Muscle layer of colon (tissue), 2 donors: ENCODE measurements at regions not wholly inside any gene's neighbourhood (a gene's known extent, or its start where the extent isn't known, plus 50 kb on each side); places are given as distances from the start of the nearest gene placed in this dataset.
"Not testable (repeated sequence)": the region's sequence is repeated elsewhere in the genome, so short reads cannot be mapped to it uniquely, and the experiment has no call there.

Experiments
- H3K27ac ChIP-seq: one replicate; pipeline ENCODE4 v1.7.0; 2013; ENCODE audit warnings: low read depth, mild to moderate bottlenecking, low read length, moderate library complexity
- H3K27me3 ChIP-seq, 2 donors: one replicate each; pipeline ENCODE4 v1.7.0; 2013; ENCODE audit warnings: low read length in 2 of 2, mild to moderate bottlenecking in 2 of 2; ENCODE audit not compliant: insufficient read depth in 2 of 2, control insufficient read depth in 1 of 2
- H3K36me3 ChIP-seq: one replicate; pipeline ENCODE4 v1.7.0; 2013; ENCODE audit warnings: mild to moderate bottlenecking, low read length; ENCODE audit not compliant: insufficient read depth
- H3K4me1 ChIP-seq: one replicate; pipeline ENCODE4 v1.7.0; 2013; ENCODE audit warnings: mild to moderate bottlenecking, low read length; ENCODE audit not compliant: insufficient read depth
- H3K4me3 ChIP-seq, 2 donors: one replicate each; pipeline ENCODE4 v1.7.0; 2013; ENCODE audit warnings: low read length in 2 of 2, low read depth in 1 of 2, mild to moderate bottlenecking in 1 of 2, moderate library complexity in 1 of 2
- H3K9ac ChIP-seq: one replicate; pipeline ENCODE4 v1.7.0; 2013; ENCODE audit warnings: low read length
- H3K9me3 ChIP-seq: one replicate; pipeline ENCODE4 v1.7.0; 2013; ENCODE audit warnings: mild to moderate bottlenecking, low read length
- donor health status: abdominal sarcoma.
- donor health status: Adenocarcinoma of cecum.

DNA sequence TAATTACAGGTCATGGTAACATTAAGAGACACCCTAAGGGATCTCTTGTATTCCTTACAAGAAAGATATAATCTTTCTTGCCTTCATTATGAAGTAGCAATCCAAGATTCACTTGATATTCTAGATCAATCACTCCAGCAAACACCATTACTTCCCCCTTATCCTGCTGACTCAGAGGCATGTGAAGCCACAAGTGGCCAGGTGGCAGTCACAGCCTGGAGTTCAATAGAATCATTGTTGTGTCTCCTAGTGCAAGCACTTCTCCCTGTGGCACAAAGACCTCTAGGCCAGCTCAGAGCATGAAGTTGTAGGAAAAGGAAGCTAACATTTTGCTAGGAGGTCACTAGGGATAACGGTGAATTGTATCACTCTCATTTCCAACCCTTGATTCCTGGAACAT lies 864.3 kb upstream of the ATXN8OS start:
- Histone ChIP-seq H3K9me3 (no peaks in the 10 kb centered on the region), H3K9ac (no peak overlapping the region), H3K27me3 (no peaks in the 10 kb centered on the region), H3K4me3 (no peak overlapping the region), H3K27ac (no peak overlapping the region), H3K36me3 (no peaks in the 10 kb centered on the region), H3K4me1 (no peaks in the 10 kb centered on the region)

DNA sequence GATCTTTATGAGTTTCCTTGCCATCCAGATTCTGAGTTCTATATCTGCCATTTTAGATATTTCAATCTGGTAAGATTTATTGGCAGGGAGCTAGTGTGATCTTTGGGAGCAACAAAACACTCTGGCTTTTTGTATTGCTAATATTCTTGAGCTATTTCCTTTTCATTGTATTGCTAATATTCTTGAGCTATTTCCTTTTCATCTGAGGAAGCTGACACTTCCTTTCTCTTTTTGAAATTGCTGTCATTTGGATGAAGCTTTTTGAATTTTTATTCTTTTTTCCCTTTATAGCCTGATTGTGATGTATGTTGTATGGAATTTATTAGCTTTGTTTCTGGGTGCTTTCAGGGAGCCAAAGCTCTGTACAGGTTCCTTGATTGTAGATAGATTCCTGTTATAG lies 873.5 kb upstream of the ATXN8OS start:
- Histone ChIP-seq H3K27ac (no peak overlapping the region), H3K27me3 (no peaks in the 10 kb centered on the region), H3K36me3 (no peaks in the 10 kb centered on the region), H3K4me3 (no peak overlapping the region), H3K9ac (no peak overlapping the region), H3K4me1 (no peaks in the 10 kb centered on the region), H3K9me3 (no peaks in the 10 kb centered on the region)

DNA sequence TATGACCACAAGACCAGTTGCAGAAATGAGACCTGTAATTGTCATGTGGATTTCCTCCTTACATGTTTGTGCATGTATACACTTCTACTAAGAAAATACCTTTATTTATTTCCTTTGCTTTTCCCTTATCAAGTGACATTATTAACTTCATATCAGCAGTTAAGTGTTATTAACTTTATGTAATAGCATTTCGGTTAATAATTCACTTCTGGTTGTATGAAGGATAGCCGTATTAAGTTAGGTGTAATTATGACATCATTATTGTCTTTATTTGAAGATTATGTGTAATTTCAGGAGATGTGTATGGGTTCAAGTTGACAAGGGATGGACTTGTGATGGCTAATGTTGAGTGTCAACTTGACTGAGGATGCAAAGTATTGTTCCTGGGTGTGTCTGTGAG lies 881.2 kb upstream of the ATXN8OS start:
- no peaks in the 10 kb centered on the region for H3K9me3 ChIP-seq
- no peaks in the 10 kb centered on the region for H3K27me3 ChIP-seq
- no peak overlapping the region for H3K4me3 ChIP-seq
- H3K27ac ChIP-seq: no peak overlapping the region
- H3K9ac ChIP-seq: no peak overlapping the region
- no peaks in the 10 kb centered on the region for H3K4me1 ChIP-seq
- no peaks in the 10 kb centered on the region for H3K36me3 ChIP-seq

- H3K9me3 ChIP-seq, H3K27ac ChIP-seq, H3K27me3 ChIP-seq, H3K9ac ChIP-seq, H3K36me3 ChIP-seq, H3K4me1 ChIP-seq, H3K4me3 ChIP-seq: not testable (repeated sequence)
Measured at GRCh38 chr13:69221633-69222498, 885.8 kb upstream of the ATXN8OS start.

GRCh38 chr13:69213396-69213795 lies 894.2 kb upstream of the ATXN8OS start:
- no peaks in the 10 kb centered on the region for H3K36me3 ChIP-seq
- H3K4me1 ChIP-seq: no peaks in the 10 kb centered on the region
- no peaks in the 10 kb centered on the region for H3K27me3 ChIP-seq
- H3K9ac ChIP-seq: no peak overlapping the region
- no peaks in the 10 kb centered on the region for H3K9me3 ChIP-seq
- H3K4me3 ChIP-seq: no peak overlapping the region
- H3K27ac ChIP-seq: no peak overlapping the region

GRCh38 chr13:69204620-69205019 lies 903.0 kb upstream of the ATXN8OS start:
- H3K27ac ChIP-seq: no peak overlapping the region
- no peaks in the 10 kb centered on the region for H3K27me3 ChIP-seq
- no peak overlapping the region for H3K9ac ChIP-seq
- no peak overlapping the region for H3K4me3 ChIP-seq
- H3K36me3 ChIP-seq: no peaks in the 10 kb centered on the region
- H3K4me1 ChIP-seq: no peaks in the 10 kb centered on the region
- H3K9me3 ChIP-seq: no peaks in the 10 kb centered on the region

- H3K27me3 ChIP-seq: no peaks in the 10 kb centered on the region
- no peak overlapping the region for H3K9ac ChIP-seq
- H3K4me3 ChIP-seq: no peak overlapping the region
- no peaks in the 10 kb centered on the region for H3K9me3 ChIP-seq
- no peaks in the 10 kb centered on the region for H3K4me1 ChIP-seq
- no peaks in the 10 kb centered on the region for H3K36me3 ChIP-seq
- no peak overlapping the region for H3K27ac ChIP-seq
Measured at GRCh38 chr13:69202996-69203395, 904.6 kb upstream of the ATXN8OS start.

- Histone ChIP-seq H3K9ac (no peak overlapping the region), H3K27ac (no peak overlapping the region), H3K4me1 (no peaks in the 10 kb centered on the region), H3K27me3 (no peaks in the 10 kb centered on the region), H3K4me3 (no peak overlapping the region), H3K9me3 (no peaks in the 10 kb centered on the region), H3K36me3 (no peaks in the 10 kb centered on the region)
Measured at GRCh38 chr13:69199664-69200063, 908.0 kb upstream of the ATXN8OS start.

DNA sequence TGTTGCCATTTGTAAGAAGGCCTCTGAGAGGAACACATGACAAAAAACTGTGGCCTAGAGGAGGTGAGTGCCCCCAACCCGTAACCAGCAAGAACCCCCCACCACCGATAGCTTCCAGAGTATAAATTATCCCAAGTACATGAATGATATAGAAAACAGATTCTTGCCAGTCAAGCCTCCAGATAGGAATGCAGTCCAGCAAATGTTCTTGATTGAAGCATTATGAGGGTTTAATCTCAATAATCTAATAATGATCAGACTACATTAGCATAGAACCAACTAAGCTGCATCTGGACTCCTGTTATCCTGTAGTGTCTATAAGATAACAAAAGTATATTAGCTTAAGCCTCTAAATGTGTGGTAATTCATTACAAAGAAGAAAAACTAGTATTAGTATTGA lies 908.9 kb upstream of the ATXN8OS start:
- no peak overlapping the region for H3K27ac ChIP-seq
- H3K4me3 ChIP-seq: no peak overlapping the region
- no peak overlapping the region for H3K9ac ChIP-seq
- no peaks in the 10 kb centered on the region for H3K9me3 ChIP-seq
- H3K27me3 ChIP-seq: no peaks in the 10 kb centered on the region
- no peaks in the 10 kb centered on the region for H3K4me1 ChIP-seq
- no peaks in the 10 kb centered on the region for H3K36me3 ChIP-seq

DNA sequence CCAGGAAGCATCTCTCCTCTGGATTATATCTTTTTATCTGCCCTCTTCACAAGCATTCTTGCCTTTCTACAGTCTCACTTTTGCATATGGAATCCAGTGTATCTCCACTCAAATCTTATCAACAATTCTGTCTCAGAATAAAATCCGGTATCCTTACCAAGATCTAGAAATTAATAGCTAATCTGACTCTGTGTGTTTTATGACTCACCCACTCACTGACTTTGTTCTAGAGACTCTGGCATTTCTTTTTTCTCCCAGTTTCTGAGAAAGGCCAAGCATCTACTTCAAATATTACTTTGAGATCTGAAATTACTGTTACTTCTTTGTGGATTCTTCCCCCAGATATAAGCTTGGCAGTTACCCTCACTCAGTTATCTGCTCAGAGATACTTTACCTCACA lies 913.5 kb upstream of the ATXN8OS start:
- H3K9me3 ChIP-seq: no peaks in the 10 kb centered on the region
- no peaks in the 10 kb centered on the region for H3K27me3 ChIP-seq
- H3K4me1 ChIP-seq: no peaks in the 10 kb centered on the region
- no peak overlapping the region for H3K9ac ChIP-seq
- H3K4me3 ChIP-seq: no peak overlapping the region
- H3K27ac ChIP-seq: no peak overlapping the region
- no peaks in the 10 kb centered on the region for H3K36me3 ChIP-seq

DNA sequence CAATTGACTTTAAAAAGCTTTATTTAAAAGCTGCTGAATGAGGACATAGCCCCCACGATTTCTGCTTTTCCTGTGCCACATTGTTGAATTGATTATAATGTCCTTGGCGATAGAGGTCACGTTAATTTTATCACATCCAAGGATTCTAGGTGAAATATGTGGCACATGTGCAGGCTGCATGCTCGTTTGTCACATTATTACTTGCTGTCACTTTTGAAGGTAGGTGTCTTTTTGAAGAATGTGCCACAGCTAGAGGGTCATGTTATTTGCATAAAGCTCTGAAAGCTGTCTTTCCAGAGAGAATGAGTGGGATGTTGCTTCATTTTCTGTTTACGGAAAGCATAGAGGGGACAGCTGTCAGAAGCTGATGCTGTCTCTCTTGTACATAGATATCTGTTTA lies 927.6 kb upstream of the ATXN8OS start:
- Histone ChIP-seq H3K27ac (no peak overlapping the region), H3K9me3 (no peaks in the 10 kb centered on the region), H3K27me3 (no peaks in the 10 kb centered on the region), H3K36me3 (no peaks in the 10 kb centered on the region), H3K4me1 (no peaks in the 10 kb centered on the region), H3K4me3 (no peak overlapping the region), H3K9ac (no peak overlapping the region)

GRCh38 chr13:69178000-69178399 lies 929.6 kb upstream of the ATXN8OS start:
- Histone ChIP-seq H3K27me3 (no peaks in the 10 kb centered on the region), H3K4me1 (no peaks in the 10 kb centered on the region), H3K4me3 (no peak overlapping the region), H3K9ac (no peak overlapping the region), H3K9me3 (no peaks in the 10 kb centered on the region), H3K27ac (no peak overlapping the region), H3K36me3 (no peaks in the 10 kb centered on the region)
